SU-DHL-6 (cell line): ENCODE measurements at regions not wholly inside any gene's neighbourhood (a gene's known extent, or its start where the extent isn't known, plus 50 kb on each side); places are given as distances from the start of the nearest gene placed in this dataset.

Experiments
- EZH2phosphoT487 ChIP-seq: fragments of 200-600 bp; sonication (generic), shearing (Covaris generic); conservative IDR thresholded peaks from 2 replicates; pipeline ENCODE4 v1.6.1; 2018; ENCODE audit warnings: mild to moderate bottlenecking, antibody characterized with exemption, low read length, moderate library complexity, mixed read lengths
- TF ChIP-seq, protein P1 (sequence below): fragments of 200-600 bp; sonication (generic); IDR thresholded peaks from one replicate; pipeline ENCODE4 v1.5.1; 2017; ENCODE audit warnings: antibody characterized with exemption, mild to moderate bottlenecking, low read length, moderate library complexity; ENCODE audit not compliant: insufficient read depth, poor library complexity, severe bottlenecking

DNA sequence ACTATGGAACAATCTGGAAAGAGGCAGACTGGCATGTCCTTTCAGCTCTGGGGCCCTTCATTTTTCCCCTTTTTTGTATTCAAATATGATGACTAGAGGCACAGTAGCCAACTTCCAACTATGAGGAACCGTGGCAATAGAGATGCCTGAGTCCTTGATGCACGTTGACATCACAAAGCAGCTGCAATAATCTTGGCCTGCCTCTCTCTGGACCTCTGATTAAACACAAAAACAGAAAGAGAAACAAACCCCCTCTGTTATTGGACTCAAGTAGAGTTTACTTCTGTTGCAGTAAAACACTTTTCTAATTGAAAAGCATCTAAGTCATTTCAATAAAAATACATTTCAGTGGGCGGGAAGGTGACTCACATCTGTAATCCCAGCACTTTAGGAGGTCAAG, 122.2 kb upstream of the GRAMD2B start:
- TF ChIP-seq, protein P1, sequence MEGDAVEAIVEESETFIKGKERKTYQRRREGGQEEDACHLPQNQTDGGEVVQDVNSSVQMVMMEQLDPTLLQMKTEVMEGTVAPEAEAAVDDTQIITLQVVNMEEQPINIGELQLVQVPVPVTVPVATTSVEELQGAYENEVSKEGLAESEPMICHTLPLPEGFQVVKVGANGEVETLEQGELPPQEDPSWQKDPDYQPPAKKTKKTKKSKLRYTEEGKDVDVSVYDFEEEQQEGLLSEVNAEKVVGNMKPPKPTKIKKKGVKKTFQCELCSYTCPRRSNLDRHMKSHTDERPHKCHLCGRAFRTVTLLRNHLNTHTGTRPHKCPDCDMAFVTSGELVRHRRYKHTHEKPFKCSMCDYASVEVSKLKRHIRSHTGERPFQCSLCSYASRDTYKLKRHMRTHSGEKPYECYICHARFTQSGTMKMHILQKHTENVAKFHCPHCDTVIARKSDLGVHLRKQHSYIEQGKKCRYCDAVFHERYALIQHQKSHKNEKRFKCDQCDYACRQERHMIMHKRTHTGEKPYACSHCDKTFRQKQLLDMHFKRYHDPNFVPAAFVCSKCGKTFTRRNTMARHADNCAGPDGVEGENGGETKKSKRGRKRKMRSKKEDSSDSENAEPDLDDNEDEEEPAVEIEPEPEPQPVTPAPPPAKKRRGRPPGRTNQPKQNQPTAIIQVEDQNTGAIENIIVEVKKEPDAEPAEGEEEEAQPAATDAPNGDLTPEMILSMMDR, result no peak
- no peak for TF ChIP-seq EZH2phosphoT487
